Type B pancreatic cell (in vitro differentiated cells): ENCODE measurements at regions not wholly inside any gene's neighbourhood (a gene's known extent, or its start where the extent isn't known, plus 50 kb on each side); places are given as distances from the start of the nearest gene placed in this dataset.
"Not testable (repeated sequence)": the region's sequence is repeated elsewhere in the genome, so short reads cannot be mapped to it uniquely, and the experiment has no call there.

Source experiments
- DNase-seq: peaks from one replicate; pipeline ENCODE4 v3.0.0; 2021; ENCODE audit warnings: mixed read lengths; ENCODE audit not compliant: unreplicated experiment; ENCODE audit errors: extremely low spot score
- H3K27ac Mint-ChIP-seq: 2 replicates; pipeline ENCODE4 v1.8.0; 2021; ENCODE audit warnings: mild to moderate bottlenecking, mixed read lengths
- H3K27me3 Mint-ChIP-seq: 2 replicates; pipeline ENCODE4 v1.8.0; 2021; ENCODE audit warnings: mixed read lengths
- H3K36me3 Mint-ChIP-seq: 2 replicates; pipeline ENCODE4 v1.8.0; 2021; ENCODE audit warnings: mixed read lengths
- H3K4me1 Mint-ChIP-seq: one replicate; pipeline ENCODE4 v1.8.0; 2021; ENCODE audit warnings: mixed read lengths; ENCODE audit not compliant: unreplicated experiment
- H3K4me3 Mint-ChIP-seq: 2 replicates; pipeline ENCODE4 v1.8.0; 2021; ENCODE audit warnings: mild to moderate bottlenecking, mixed read lengths
- H3K9me3 Mint-ChIP-seq: 2 replicates; pipeline ENCODE4 v1.8.0; 2021; ENCODE audit warnings: mixed read lengths
- CTCF ChIP-seq: fragments of 200-600 bp; sonication (generic); conservative IDR thresholded peaks from 2 replicates; pipeline ENCODE4 v1.5.0; 2021; ENCODE audit warnings: antibody characterized with exemption, mild to moderate bottlenecking

GRCh38 chr1:31515056-31515775, 61.1 kb upstream of the TINAGL1 start:
- peaks cover 3% of the 10 kb centered on the region for H3K27me3 Mint-ChIP-seq
- H3K27ac Mint-ChIP-seq, result no peak overlapping the region

GRCh38 chr1:31515936-31516335, 60.4 kb upstream of the TINAGL1 start:
- no peak overlapping the region for H3K4me3 Mint-ChIP-seq
- DNase-seq, result no peak

More at GRCh38 chr1:31515056-31515775, 61.1 kb upstream of the TINAGL1 start:
- no peak for TF ChIP-seq CTCF
- Mint-ChIP-seq H3K9me3 (peaks cover 12% of the 10 kb centered on the region), H3K36me3 (no peaks in the 10 kb centered on the region), H3K4me3 (no peak overlapping the region), H3K4me1 (peaks cover 13% of the 10 kb centered on the region)
- DNase-seq, result no peak

GRCh38 chr1:31517301-31517700, 59.0 kb upstream of the TINAGL1 start:
- DNase-seq, result no peak
- H3K9me3 Mint-ChIP-seq, result peaks cover 13% of the 10 kb centered on the region
- H3K4me3 Mint-ChIP-seq, result no peak overlapping the region
- no peaks in the 10 kb centered on the region for H3K36me3 Mint-ChIP-seq
- H3K27ac Mint-ChIP-seq, result no peak overlapping the region
- H3K4me1 Mint-ChIP-seq, result no peaks in the 10 kb centered on the region
- H3K27me3 Mint-ChIP-seq, result peaks cover 3% of the 10 kb centered on the region
- TF ChIP-seq CTCF, result no peak

More at GRCh38 chr1:31515936-31516335, 60.4 kb upstream of the TINAGL1 start:
- no peak overlapping the region for H3K27ac Mint-ChIP-seq
- H3K9me3 Mint-ChIP-seq, result peaks cover 18% of the 10 kb centered on the region
- TF ChIP-seq CTCF, result no peak
- H3K27me3 Mint-ChIP-seq, result peaks cover 3% of the 10 kb centered on the region
- H3K4me1 Mint-ChIP-seq, result peaks cover 6% of the 10 kb centered on the region
- no peaks in the 10 kb centered on the region for H3K36me3 Mint-ChIP-seq

GRCh38 chr1:31517986-31518385, 58.3 kb upstream of the TINAGL1 start:
- H3K4me1 Mint-ChIP-seq, H3K4me3 Mint-ChIP-seq, H3K27me3 Mint-ChIP-seq, H3K27ac Mint-ChIP-seq, H3K36me3 Mint-ChIP-seq, DNase-seq: not testable (repeated sequence)
- H3K9me3 Mint-ChIP-seq, result peaks cover 13% of the 10 kb centered on the region

- Mint-ChIP-seq H3K9me3 (peaks cover 13% of the 10 kb centered on the region), H3K27me3 (peaks cover 3% of the 10 kb centered on the region), H3K36me3 (no peaks in the 10 kb centered on the region), H3K27ac (no peak overlapping the region), H3K4me3 (no peak overlapping the region), H3K4me1 (no peaks in the 10 kb centered on the region)
- no peak for DNase-seq
- TF ChIP-seq CTCF, result no peak
These were observed 54.4 kb upstream of the TINAGL1 start for GRCh38 chr1:31521761-31522555.

- no peak for TF ChIP-seq CTCF
- Mint-ChIP-seq H3K27ac (no peak overlapping the region), H3K36me3 (no peaks in the 10 kb centered on the region), H3K4me3 (no peak overlapping the region), H3K27me3 (peaks cover 3% of the 10 kb centered on the region), H3K9me3 (peaks cover 13% of the 10 kb centered on the region), H3K4me1 (no peaks in the 10 kb centered on the region)
- no peak for DNase-seq
These were observed 53.8 kb upstream of the TINAGL1 start for GRCh38 chr1:31522556-31522845.
